Liver (tissue), 8 donors: ENCODE measurements at regions not wholly inside any gene's neighbourhood (a gene's known extent, or its start where the extent isn't known, plus 50 kb on each side); places are given as distances from the start of the nearest gene placed in this dataset.
A peak's percentile ranks its signal among the peaks of the same experiment; 100 is the strongest.

Source experiments
- DNase-seq: peaks from one replicate; pipeline ENCODE4 v3.0.0-alpha.2; 2017; ENCODE audit warnings: low spot score
- H3K27ac ChIP-seq, 2 donors: one replicate each; pipeline ENCODE4 v1.7.0; 2013; ENCODE audit warnings: inconsistent platforms in 2 of 2, low read length in 2 of 2, control low read depth in 1 of 2, low read depth in 1 of 2, mild to moderate bottlenecking in 1 of 2
- H3K27me3 ChIP-seq, 4 donors: one replicate each; pipeline versions ENCODE4 v1.6.1 to v1.7.0; 2013; ENCODE audit warnings: low read length in 3 of 4, inconsistent platforms in 1 of 4, mild to moderate bottlenecking in 1 of 4, moderate library complexity in 1 of 4; ENCODE audit not compliant: control insufficient read depth in 4 of 4, insufficient read depth in 4 of 4
- H3K36me3 ChIP-seq, 4 donors: one replicate each; pipeline versions ENCODE4 v1.6.1 to v1.7.0; 2013; ENCODE audit warnings: low read length in 3 of 4, mild to moderate bottlenecking in 3 of 4, low read depth in 1 of 4, moderate library complexity in 1 of 4; ENCODE audit not compliant: control insufficient read depth in 4 of 4, insufficient read depth in 3 of 4
- H3K4me1 ChIP-seq, 4 donors: one replicate each; pipeline versions ENCODE4 v1.6.1 to v1.7.0; 2013; ENCODE audit warnings: low read length in 3 of 4, mild to moderate bottlenecking in 3 of 4, moderate library complexity in 1 of 4; ENCODE audit not compliant: control insufficient read depth in 4 of 4, insufficient read depth in 4 of 4
- H3K4me3 ChIP-seq, 3 donors: one replicate each; pipeline versions ENCODE4 v1.6.1 to v1.7.0; 2013; ENCODE audit warnings: low read length in 3 of 3, control low read depth in 1 of 3, low read depth in 1 of 3, mild to moderate bottlenecking in 1 of 3
- H3K9ac ChIP-seq, 2 donors: one replicate each; pipeline ENCODE4 v1.7.0; 2013; ENCODE audit warnings: low read length in 2 of 2, mild to moderate bottlenecking in 2 of 2, moderate library complexity in 2 of 2, control low read depth in 1 of 2, low read depth in 1 of 2
- H3K9me3 ChIP-seq, 4 donors: one replicate each; pipeline versions ENCODE4 v1.6.1 to v1.7.0; 2013; ENCODE audit warnings: low read length in 3 of 4; ENCODE audit not compliant: control insufficient read depth in 4 of 4
- ATF3 ChIP-seq: IDR thresholded peaks from 2 replicates; pipeline ENCODE4 v1.6.1; 2016; ENCODE audit warnings: antibody characterized with exemption
- CTCF ChIP-seq: fragments of 150-350 bp; IDR thresholded peaks from 2 replicates; pipeline ENCODE4 v1.5.1; 2017; ENCODE audit warnings: improper control_type of control experiment, low read depth, low read length; ENCODE audit not compliant: missing input control
- EGR1 ChIP-seq, 2 donors: IDR thresholded peaks; 2 replicates each; pipeline ENCODE4 v1.6.1; 2016 to 2018; ENCODE audit warnings: antibody characterized with exemption in 2 of 2, low read depth in 2 of 2
- FOXA1 ChIP-seq: IDR thresholded peaks from 2 replicates; pipeline ENCODE4 v1.6.1; 2016; ENCODE audit warnings: antibody characterized with exemption
- FOXA2 ChIP-seq: IDR thresholded peaks from 2 replicates; pipeline ENCODE4 v1.6.1; 2016; ENCODE audit warnings: antibody characterized with exemption
- GABPA ChIP-seq, 2 donors: IDR thresholded peaks in 1 of 2; conservative IDR thresholded peaks in 1 of 2; 2 replicates each; pipeline ENCODE4 v1.6.1; 2016; ENCODE audit warnings: antibody characterized with exemption in 2 of 2, mild to moderate bottlenecking in 1 of 2, moderate library complexity in 1 of 2
- HNF4A ChIP-seq, 2 donors: conservative IDR thresholded peaks; 2 replicates each; pipeline ENCODE4 v1.6.1; 2016; ENCODE audit warnings: antibody characterized with exemption in 2 of 2, mild to moderate bottlenecking in 2 of 2
- HNF4G ChIP-seq: IDR thresholded peaks from 2 replicates; pipeline ENCODE4 v1.6.1; 2016; ENCODE audit warnings: antibody characterized with exemption
- JUND ChIP-seq, 2 donors: IDR thresholded peaks; 2 replicates each; pipeline ENCODE4 v1.6.1; 2016; ENCODE audit warnings: antibody characterized with exemption in 2 of 2
- MAX ChIP-seq: IDR thresholded peaks from 2 replicates; pipeline ENCODE4 v1.6.1; 2016; ENCODE audit warnings: antibody characterized with exemption
- NR2F2 ChIP-seq: IDR thresholded peaks from 2 replicates; pipeline ENCODE4 v1.6.1; 2016; ENCODE audit warnings: antibody characterized with exemption
- REST ChIP-seq: IDR thresholded peaks from 2 replicates; pipeline ENCODE4 v1.6.1; 2016; ENCODE audit warnings: antibody characterized with exemption, mild to moderate bottlenecking
- RXRA ChIP-seq, 2 donors: IDR thresholded peaks; 2 replicates each; pipeline ENCODE4 v1.6.1; 2017 to 2018; ENCODE audit warnings: antibody characterized with exemption in 2 of 2, mild to moderate bottlenecking in 1 of 2
- SP1 ChIP-seq: IDR thresholded peaks from 2 replicates; pipeline ENCODE4 v1.6.1; 2018; ENCODE audit warnings: antibody characterized with exemption, mild to moderate bottlenecking
- TAF1 ChIP-seq: conservative IDR thresholded peaks from 2 replicates; pipeline ENCODE4 v1.6.1; 2016; ENCODE audit warnings: antibody characterized with exemption, mild to moderate bottlenecking
- WGBS: extraction: QIAGEN DNeasy Blood & Tissue Kit; methylation state at CpG from one replicate; pipeline ENCODE4 v1.1.7; 2013; 5-methylcytosine and 5-hydroxymethylcytosine counted together
- donor health status: healthy.
- donor health status: healthy.
- donor health status: healthy.
- donor health status: healthy.
- donor health status: healthy.

GRCh38 chr1:234861761-234862160 is 251.8 kb upstream of the IRF2BP2 start:
- no peak for DNase-seq
- no peak overlapping the region for H3K4me3 ChIP-seq
- H3K27me3 ChIP-seq = no peaks in the 10 kb centered on the region
- TF ChIP-seq HNF4G (peak; percentile 31), GABPA (IDR thresholded peaks at IDR 0.05 in 1 of 2, conservative IDR thresholded peaks at IDR 0.05 in 1 of 2) (no peak), HNF4A (conservative IDR thresholded peaks at IDR 0.05) (peak; percentile 31 to 53), SP1 (peak; percentile 22)
- 76% methylated on average over 4 of the region's 4 CpGs for whole genome bisulfite sequencing
- peaks cover 0 to 5% (median 2%) of the 10 kb centered on the region in 4 donors for H3K4me1 ChIP-seq
- H3K9me3 ChIP-seq = no peaks in the 10 kb centered on the region
- no peak overlapping the region for H3K27ac ChIP-seq
- no peak overlapping the region for H3K9ac ChIP-seq
- no peaks in the 10 kb centered on the region for H3K36me3 ChIP-seq

GRCh38 chr1:234861024-234861620 is 251.1 kb upstream of the IRF2BP2 start:
- peaks cover 0 to 5% (median 2%) of the 10 kb centered on the region in 4 donors for H3K4me1 ChIP-seq
- H3K27me3 ChIP-seq = no peaks in the 10 kb centered on the region
- no peak overlapping the region for H3K9ac ChIP-seq
- H3K9me3 ChIP-seq = no peaks in the 10 kb centered on the region
- no peak for DNase-seq
- WGBS = 97% methylated on average over 2 of the region's 2 CpGs
- H3K27ac ChIP-seq = no peak overlapping the region
- no peaks in the 10 kb centered on the region for H3K36me3 ChIP-seq
- TF ChIP-seq FOXA2 (no peak), FOXA1 (no peak), HNF4G (no peak), SP1 (no peak), MAX (no peak), HNF4A (conservative IDR thresholded peaks at IDR 0.05) (no peak), CTCF (no peak), RXRA (IDR thresholded peaks at IDR 0.05) (no peak), NR2F2 (no peak), EGR1 (IDR thresholded peaks at IDR 0.05; ENCODE audit: low read depth in 2 of 2) (no peak), REST (no peak), ATF3 (no peak), GABPA (IDR thresholded peaks at IDR 0.05 in 1 of 2, conservative IDR thresholded peaks at IDR 0.05 in 1 of 2) (no peak), TAF1 (no peak), JUND (IDR thresholded peaks at IDR 0.05) (no peak)
- no peak overlapping the region for H3K4me3 ChIP-seq
